Ecto neural progenitor cell (in vitro differentiated cells): ENCODE measurements at regions not wholly inside any gene's neighbourhood (a gene's known extent, or its start where the extent isn't known, plus 50 kb on each side); places are given as distances from the start of the nearest gene placed in this dataset.

Source experiments
- DNase-seq: peaks from one replicate; pipeline ENCODE4 v3.0.0-alpha.2; 2018; ENCODE audit warnings: low spot score

DNA sequence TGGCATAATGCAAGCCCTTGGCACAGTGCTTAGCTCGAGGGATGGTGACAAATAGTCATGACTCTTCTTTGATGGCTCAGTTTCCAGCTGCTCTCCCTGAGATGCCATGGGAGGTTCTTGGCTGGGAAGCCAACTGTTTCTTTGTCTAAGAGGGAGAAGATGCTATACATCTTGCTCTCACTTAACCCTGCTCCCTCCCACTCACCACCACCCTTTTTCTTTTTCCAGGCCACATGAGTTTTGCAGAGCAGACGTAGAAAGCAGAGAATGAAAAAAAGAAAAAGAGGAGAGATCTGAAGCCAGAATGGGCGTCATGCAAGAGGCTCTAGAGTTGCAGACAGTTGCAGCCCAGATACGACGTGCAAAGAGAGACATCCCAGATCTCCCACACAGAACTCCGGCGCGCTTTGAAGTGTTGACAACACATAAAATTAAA is 160.5 kb downstream of the FGF18 start:
- DNase-seq, result no peak

DNA sequence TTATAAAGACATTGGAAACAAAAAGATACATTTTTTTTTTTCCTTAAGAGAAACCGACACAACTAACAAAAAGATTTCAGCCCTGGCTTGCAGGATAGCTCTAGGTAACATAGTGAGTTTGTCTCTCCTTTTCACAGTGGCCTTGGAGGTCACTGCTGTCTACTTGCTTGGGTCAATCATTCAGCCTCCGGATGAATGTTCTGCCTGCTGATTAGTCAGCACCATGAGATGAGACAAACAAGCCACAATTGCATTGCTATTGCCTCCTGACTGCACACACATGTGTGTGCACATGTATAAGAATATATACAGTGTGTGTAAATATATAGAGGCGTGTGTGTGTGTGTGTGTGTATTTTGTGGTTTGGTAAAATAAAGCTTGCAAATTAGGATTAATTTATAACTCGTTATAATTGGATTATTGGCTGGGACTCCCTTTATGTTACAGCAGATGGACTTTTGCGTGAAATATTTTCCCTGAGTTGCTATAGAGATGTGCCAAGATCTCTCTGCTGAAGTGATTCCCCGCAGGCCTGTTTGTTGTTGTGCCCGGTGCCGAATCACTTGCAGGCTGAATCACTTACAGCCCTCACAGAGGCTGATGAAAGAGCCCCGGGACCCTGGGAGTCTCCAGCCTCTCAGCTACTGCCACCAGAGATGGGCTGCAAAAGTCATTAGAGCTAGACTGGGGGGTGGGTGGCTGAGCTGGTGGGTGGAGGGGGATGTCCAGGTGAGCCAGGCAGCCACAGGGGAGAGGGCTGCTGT is 161.2 kb downstream of the FGF18 start:
- DNase-seq, result no peak

GRCh38 chr5:171581781-171582180 is 162.3 kb downstream of the FGF18 start:
- DNase-seq, result no peak

DNA sequence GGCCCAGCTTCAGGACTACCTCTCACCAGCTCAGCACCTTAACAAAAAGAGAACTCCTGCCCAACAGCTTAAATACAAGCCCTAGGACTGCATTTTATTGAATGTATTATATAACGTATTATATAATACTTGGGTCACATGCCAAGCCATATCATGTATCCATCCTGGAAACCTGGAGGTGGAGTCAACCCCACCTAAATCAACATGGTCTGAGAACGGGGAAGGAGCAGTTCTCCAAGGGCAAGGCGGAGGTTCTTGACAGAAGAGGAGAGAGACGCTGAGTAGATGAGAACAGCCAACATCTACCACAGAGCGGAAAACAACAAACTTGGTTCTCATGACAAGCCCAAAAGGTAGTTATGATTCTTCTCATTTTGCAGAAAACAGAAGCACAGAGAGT is 163.4 kb downstream of the FGF18 start:
- DNase-seq, result no peak

DNA sequence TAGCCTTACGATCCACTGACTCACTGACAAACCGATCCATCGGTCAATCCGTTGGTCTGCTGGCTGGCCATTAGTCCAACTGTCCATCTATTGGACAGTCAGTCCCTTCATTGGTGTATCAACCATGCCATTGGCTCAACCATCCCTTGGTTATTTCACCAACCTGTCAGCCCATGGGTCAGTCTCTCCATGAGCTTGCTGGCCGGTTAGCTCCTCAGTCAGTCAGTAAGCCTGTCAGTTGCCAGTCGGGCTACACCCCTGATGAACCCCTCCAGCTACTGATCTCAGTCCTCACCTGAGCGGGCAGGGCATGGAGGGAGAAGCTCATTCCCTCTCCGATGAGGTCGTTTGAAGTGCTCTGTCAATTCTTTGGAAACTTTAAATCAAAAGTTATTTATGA is 166.5 kb downstream of the FGF18 start:
- DNase-seq, result no peak

DNA sequence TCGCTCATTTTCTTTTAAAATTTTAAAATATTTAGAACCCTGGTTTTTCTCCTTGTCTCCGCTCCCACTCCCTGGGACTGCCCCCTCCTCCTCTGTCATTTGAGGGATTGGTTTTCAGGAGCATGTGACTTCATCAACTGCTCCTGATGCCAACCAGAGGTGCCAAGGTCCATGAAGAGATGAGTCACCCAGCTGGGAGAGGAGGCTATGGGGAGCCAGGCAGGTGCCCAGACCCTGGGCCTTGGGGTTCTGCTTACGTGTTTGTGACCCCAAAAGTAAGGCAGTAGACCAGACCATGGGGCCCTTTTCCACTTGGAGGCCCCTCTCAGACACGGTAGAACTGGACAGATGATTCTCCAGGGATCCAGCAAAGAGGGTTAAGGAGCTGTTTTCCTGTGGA is 167.0 kb downstream of the FGF18 start:
- no peak for DNase-seq

DNA sequence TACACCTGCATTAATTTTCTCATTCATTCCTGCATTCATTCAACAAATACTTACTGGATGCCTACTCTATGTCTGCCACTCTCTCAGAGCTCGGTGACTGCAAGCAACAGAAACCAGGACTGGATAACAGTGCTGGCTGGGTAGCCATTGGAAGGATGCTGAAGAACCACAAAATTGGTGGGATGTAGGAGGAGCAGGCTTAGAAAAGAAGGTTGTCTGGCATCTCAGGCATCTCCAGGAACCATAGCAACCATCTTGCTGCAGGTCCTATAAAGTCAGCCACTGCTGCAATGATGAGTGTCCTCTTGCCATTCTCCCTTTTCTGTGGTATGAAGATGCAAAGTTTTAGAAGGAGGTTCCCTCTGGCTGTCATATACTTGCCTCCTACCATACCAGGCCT is 168.6 kb downstream of the FGF18 start:
- DNase-seq, result no peak

- no peak for DNase-seq
Measured at GRCh38 chr5:171588790-171589189, 169.3 kb downstream of the FGF18 start.

- DNase-seq, result no peak
Measured at GRCh38 chr5:171589461-171589860, 170.0 kb downstream of the FGF18 start.

GRCh38 chr5:171592076-171592475 is 172.6 kb downstream of the FGF18 start:
- peak; percentile 14 for DNase-seq

DNA sequence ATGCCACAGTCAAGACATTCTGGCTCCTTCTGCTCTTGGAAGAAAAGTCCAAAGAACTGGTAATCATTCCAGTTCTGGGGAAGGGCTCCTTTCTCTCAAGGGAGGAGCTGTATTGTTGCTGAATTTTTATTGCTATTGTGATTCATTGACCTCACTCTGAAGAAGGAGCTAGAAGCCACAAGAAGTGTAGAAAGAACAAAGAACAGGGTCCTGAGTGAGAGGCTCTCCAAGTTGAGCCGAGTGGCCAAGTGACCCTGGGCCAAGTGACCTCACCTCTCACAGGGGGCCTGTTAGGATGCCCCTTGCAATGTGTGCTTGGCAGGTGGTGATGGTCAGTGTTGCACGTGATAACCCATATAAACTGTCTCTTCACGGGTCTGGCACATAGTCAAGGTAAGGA is 173.3 kb downstream of the FGF18 start:
- DNase-seq, result peak; percentile 22

GRCh38 chr5:171593401-171593800 is 174.0 kb downstream of the FGF18 start:
- peak; percentile 19 for DNase-seq

GRCh38 chr5:171593976-171594375 is 174.5 kb downstream of the FGF18 start:
- DNase-seq, result no peak

GRCh38 chr5:171595401-171595800 is 176.0 kb downstream of the FGF18 start:
- DNase-seq, result no peak

DNA sequence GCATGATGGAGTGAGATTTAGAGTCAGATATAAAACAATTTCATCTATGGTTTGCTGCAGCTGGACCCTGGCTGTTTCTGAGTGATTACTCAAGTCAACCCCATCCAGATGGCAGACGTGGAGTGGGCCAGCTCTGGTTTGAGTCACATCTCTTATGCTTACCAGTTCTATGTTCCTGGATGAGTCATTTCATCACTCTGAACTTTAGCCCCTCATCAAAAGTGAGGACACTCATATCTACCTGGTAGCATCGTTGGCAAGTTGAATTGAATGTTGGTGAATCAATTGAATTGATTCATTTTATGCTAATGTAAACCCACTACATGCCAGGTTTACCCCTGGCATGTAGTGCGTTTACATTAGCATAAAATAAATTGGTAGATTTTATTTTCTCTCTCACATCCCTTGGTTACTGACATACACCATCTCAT is 176.4 kb downstream of the FGF18 start:
- peak; percentile 3 for DNase-seq

DNA sequence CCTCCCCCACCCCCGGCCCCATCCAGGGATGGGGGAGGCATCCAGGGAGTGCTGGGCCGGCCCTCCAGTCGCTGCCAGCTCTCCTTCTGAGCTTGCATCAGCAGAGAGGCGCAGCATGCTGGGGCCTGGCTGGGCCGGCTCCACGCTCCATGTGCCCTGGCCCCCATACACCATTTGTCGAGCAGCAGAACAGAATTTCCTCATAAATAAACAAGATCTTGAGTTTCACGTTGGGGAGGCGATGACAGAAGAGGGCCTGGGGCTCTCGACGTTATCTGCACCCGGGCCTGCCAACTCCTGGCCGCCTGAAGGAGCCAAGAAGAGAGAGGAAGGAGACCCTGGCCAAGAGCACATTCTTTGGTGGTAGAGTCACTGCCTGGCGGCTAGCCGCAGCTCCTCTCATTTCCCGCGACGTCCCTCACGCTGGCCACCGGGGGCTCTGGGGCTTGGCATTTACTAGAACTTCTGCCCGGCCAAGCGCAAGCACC is 177.0 kb downstream of the FGF18 start:
- DNase-seq, result peak; percentile 51

DNA sequence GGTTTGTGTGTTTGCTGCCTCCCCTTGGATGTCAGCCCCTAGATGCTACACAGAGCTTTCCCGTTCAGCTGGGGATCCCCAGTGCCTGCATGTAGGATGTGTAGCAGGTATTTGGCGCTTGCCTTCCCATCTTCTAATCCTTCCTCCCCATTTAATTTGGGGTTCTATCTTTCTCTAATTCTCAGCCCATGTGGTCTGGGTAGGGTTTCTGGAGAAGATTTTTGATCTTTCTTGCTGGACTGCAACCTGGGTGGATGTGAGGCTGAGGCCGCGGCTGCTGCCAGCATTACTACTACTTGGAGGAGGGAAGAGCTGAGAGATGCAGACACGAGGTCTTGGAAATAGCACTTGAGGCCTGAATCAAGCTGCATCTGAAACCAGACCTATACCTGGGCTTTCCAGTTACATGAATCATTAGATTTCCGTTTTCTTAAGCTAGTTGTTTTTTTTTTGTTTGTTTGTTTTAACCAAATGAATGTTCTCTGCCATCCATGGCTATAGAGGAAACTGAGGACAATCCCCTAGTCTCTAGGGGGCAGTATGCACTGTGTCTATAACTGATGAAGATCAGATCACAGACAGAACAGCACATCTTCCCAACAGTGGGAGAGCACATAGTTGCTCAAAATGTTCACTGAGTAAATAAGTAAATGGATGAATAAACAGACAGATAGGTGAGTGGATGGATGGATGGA is 178.6 kb downstream of the FGF18 start:
- DNase-seq, result peak; percentile 22

- no peak for DNase-seq
Measured at GRCh38 chr5:171598641-171599152, 179.2 kb downstream of the FGF18 start.

GRCh38 chr5:171599411-171599810 is 180.0 kb downstream of the FGF18 start:
- peak; percentile 38 for DNase-seq

GRCh38 chr5:171599957-171600612 is 180.6 kb downstream of the FGF18 start:
- peak; percentile 34 for DNase-seq

GRCh38 chr5:171600741-171601265 is 181.4 kb downstream of the FGF18 start:
- no peak for DNase-seq

DNA sequence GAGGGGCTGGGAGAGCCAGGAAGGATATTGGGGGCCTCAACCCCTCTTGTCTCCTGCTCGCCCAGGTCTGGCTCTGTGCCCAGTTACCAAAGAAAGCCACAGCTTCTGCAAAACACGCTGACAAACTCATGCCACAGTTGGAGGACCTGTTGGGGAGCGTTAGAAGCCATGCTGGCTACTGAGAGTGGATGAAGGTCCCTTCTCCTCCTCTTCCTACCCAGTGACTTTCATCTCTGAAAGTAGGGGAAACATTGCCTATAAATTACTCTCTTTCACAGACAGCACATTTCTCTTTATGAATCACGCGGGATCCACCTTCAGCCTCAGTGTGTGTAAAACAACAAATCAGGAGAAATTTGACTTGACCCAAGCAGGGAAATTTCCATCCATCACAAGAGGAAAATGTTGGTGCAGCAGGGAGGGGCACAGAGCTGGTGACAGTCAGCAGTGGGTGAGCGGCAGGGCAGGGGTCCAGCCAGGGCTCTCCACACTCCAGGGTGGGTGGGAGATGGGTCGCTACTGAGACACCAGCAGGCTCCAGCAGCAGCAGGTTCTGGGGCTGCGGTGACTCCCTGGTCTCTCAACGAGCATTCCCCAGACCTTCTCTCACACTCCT is 181.9 kb downstream of the FGF18 start:
- peak; percentile 29 for DNase-seq
